ENCODE measurements at regions not wholly inside any gene's neighbourhood (a gene's known extent, or its start where the extent isn't known, plus 50 kb on each side); places are given as distances from the start of the nearest gene placed in this dataset.
"Not testable (repeated sequence)": the region's sequence is repeated elsewhere in the genome, so short reads cannot be mapped to it uniquely, and the experiment has no call there.

DNA sequence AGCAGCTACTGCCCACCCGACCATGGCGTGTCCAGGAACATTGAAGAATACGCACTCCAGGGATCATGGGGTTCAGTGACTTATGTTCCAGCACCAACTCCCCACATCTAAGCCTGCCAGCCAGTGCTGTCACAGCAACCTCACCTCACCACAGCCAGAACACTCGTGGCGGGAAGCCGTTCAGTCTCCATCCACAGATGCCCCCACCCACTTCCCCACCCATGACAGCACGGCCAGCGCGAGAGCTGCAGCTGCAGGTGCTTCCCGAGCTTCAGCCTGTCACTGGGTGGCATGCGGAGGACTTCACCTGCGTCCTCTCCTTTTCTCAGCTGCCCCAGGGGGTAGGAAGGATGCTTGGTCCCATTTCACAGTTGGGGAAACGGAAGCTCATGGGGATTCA lies 50.3 kb downstream of the RBFOX3 start:
- no peak for DNase-seq

GRCh38 chr17:79559111-79559887 lies 51.6 kb downstream of the RBFOX3 start:
- DNase-seq, result no peak

GRCh38 chr17:79558091-79558900 lies 52.6 kb downstream of the RBFOX3 start:
- DNase-seq, result no peak

- DNase-seq, result no peak
Measured at GRCh38 chr17:79557276-79558090, 53.4 kb downstream of the RBFOX3 start.

- DNase-seq, result no peak
Measured at GRCh38 chr17:79556271-79556670, 54.6 kb downstream of the RBFOX3 start.

DNA sequence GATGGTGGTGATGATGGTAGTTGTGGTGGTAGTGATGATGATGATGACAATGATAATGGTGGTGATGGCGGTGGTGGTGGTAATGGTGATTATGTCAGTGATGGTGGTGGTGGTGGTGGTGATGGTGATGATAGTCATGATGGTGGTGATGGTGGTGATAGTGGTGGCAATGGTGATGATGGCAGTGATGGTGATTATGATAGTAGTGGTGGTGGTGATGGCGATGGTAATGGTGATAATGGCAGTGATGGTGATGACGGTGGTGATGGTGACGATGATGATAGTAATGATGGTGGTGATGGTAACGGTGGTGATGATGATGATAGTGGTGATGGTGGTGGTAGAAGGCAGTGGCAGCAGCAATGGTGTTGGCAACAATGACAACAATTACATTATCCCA lies 55.3 kb downstream of the RBFOX3 start:
- DNase-seq, result no peak

DNA sequence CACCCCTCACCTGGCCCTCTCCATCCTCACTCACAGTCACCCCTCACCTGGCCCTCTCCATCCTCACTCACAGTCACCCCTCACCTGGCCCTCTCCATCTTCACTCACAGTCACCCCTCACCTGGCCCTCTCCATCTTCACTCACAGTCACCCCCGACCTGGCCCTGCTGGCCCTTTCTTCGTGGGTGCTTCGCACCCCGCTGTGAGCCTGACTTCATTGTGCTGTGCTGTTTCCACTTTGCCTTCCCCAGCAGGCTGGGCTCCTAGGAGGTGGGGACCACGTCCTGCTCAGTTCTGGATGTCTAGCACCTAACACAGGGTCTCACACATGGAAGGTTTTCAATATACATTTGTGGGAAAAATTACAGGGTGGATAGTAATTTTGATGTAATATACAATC lies 56.5 kb downstream of the RBFOX3 start:
- DNase-seq, result not testable (repeated sequence)

DNA sequence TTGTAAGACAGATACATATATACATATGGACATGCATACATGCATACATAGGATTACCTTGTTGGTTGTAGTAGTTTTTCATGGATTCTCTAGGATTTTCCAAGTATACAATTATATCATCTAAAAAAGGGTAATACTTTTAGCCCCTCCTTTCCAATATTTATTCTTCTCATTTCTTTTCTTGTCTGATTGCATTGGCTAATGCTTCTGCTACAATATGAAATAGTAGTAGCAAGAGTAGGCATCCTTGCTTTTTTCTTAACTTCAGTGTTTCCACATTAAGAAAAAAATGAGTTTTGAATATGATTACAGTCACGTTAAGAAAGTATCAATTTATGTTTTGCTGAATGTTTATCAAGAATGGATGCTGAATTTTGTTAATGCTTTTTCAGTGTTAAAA lies 58.0 kb downstream of the RBFOX3 start:
- no peak for DNase-seq

GRCh38 chr17:79552405-79552804 lies 58.4 kb downstream of the RBFOX3 start:
- DNase-seq, result no peak

GRCh38 chr17:79549141-79549915 lies 61.5 kb downstream of the RBFOX3 start:
- no peak for DNase-seq

- DNase-seq, result no peak
Measured at GRCh38 chr17:79548116-79548515, 62.7 kb downstream of the RBFOX3 start.

GRCh38 chr17:79547586-79547985 lies 63.3 kb downstream of the RBFOX3 start:
- no peak for DNase-seq

DNA sequence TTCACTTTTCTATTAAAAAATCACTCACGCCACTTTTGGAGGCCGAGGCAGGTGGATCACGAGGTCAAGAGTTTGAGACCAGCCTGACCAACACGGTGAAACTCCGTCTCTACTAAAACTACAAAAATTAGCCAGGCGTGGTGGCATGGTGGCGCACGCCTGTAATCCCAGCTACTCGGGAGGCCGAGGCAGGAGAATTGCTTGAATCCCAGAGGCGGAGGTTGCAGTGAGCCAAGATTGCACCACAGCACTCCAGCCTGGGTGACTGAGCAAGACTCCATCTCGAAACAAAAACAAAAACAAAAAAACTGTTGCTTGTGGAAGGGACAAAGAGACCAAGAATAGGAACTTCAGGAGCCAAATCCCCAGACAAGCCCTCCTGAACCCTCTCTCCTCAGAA lies 63.7 kb downstream of the RBFOX3 start:
- DNase-seq, result not testable (repeated sequence)

GRCh38 chr17:79546386-79546785 lies 64.5 kb downstream of the RBFOX3 start:
- no peak for DNase-seq

- no peak for DNase-seq
Measured at GRCh38 chr17:79545251-79546005, 65.4 kb downstream of the RBFOX3 start.

- no peak for DNase-seq
Measured at GRCh38 chr17:79544142-79544914, 66.5 kb downstream of the RBFOX3 start.

DNA sequence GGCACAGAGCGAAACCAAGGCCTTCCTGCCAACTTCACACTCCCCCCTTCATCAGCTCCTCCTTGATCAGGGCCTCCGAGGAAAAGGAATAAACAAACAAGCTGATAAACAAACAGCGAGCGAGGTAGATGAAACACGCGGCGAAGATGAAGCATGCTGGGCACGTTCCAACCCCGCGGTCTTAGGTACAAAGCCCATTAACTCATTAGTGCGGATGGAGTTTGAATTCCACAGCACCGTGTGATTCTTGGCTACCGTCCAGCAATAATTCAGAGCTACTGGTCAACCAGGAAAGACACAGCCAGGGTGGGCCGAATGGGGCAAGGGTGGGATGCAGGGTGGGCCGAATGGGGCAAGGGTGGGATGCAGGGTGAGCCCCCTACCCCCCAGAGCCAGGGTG lies 67.3 kb downstream of the RBFOX3 start:
- no peak for DNase-seq

DNA sequence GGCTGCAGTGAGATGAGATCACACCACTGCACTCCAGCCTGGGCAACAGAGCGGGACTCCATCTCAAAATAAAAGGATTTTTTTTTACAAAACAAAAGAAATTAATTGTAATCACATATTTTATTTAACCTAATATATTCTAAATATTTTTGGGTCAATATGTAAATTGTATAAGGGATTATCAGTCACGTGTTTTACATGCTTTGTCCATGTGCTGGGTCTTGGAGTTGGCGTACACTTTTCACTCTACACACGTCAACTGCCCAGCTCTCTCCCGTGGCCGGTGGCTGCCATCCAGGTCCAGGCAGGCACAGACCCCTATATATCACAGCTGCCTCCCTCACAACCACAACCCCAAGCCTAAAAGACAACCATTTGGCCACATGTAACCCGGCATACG lies 68.1 kb downstream of the RBFOX3 start:
- DNase-seq, result no peak

GRCh38 chr17:79541056-79541850 lies 69.6 kb downstream of the RBFOX3 start:
- DNase-seq, result no peak
